Ishikawa (cell line): ENCODE measurements at regions not wholly inside any gene's neighbourhood (a gene's known extent, or its start where the extent isn't known, plus 50 kb on each side); places are given as distances from the start of the nearest gene placed in this dataset.

Experiments used
- EP300 ChIP-seq: IDR thresholded peaks from 2 replicates; pipeline ENCODE4 v1.6.1; 2012; ENCODE audit warnings: borderline replicate concordance
- MAX ChIP-seq: IDR thresholded peaks from 2 replicates; pipeline ENCODE4 v1.6.1; 2012
- NFIC ChIP-seq: IDR thresholded peaks from 2 replicates; pipeline ENCODE4 v1.6.1; 2012
- REST ChIP-seq: IDR thresholded peaks from 2 replicates; pipeline ENCODE4 v1.6.1; 2012; ENCODE audit warnings: low read depth, mild to moderate bottlenecking
- TAF1 ChIP-seq: IDR thresholded peaks from 2 replicates; pipeline ENCODE4 v1.6.1; 2012; ENCODE audit warnings: low read depth, mild to moderate bottlenecking
- USF1 ChIP-seq: IDR thresholded peaks from 2 replicates; pipeline ENCODE4 v1.6.1; 2012
- YY1 ChIP-seq: IDR thresholded peaks from 2 replicates; pipeline ENCODE4 v1.6.1; 2012; ENCODE audit warnings: low read depth
- ZBTB7A ChIP-seq: IDR thresholded peaks from 2 replicates; pipeline ENCODE4 v1.6.1; 2012; ENCODE audit warnings: low read depth

- TF ChIP-seq TAF1 = no peak
- TF ChIP-seq NFIC = no peak
- no peak for TF ChIP-seq MAX
- TF ChIP-seq YY1 = no peak
- no peak for TF ChIP-seq EP300
- no peak for TF ChIP-seq USF1
- no peak for TF ChIP-seq REST
- TF ChIP-seq ZBTB7A = no peak
Observed at GRCh38 chr9:129471201-129472019, 149.5 kb downstream of the C9orf50 start.
